WTC11 (cell line): ENCODE measurements at regions not wholly inside any gene's neighbourhood (a gene's known extent, or its start where the extent isn't known, plus 50 kb on each side); places are given as distances from the start of the nearest gene placed in this dataset.

ENCODE experiments used
- ATAC-seq: fragments of 200-7000 bp; cut with Tn5 transposase; 2 replicates; pipeline ENCODE4 v1.10.0; 2021; ENCODE audit warnings: mild to moderate bottlenecking, moderate library complexity
- CTCF ChIA-PET: fragments of 300-600 bp; sonication (Branson Sonifier 250); formaldehyde crosslinking; loops from one replicate; lab custom pipeline; 2021; ENCODE audit warnings: antibody characterized with exemption; lab: Charles Lee
- POLR2A ChIA-PET: fragments of 350-600 bp; sonication (Branson Sonifier 250); formaldehyde crosslinking; loops from one replicate; lab custom pipeline; 2021; ENCODE audit warnings: antibody characterized with exemption; lab: Charles Lee
- DNase-seq: peaks from one replicate; pipeline ENCODE4 v3.0.0; 2021; ENCODE audit warnings: low spot score
- H3K27ac Mint-ChIP-seq: 2 replicates; pipeline ENCODE4 v1.8.0; 2021; ENCODE audit warnings: mixed read lengths
- H3K27me3 Mint-ChIP-seq: 2 replicates; pipeline ENCODE4 v1.8.0; 2021; ENCODE audit warnings: low read depth, mild to moderate bottlenecking, moderate library complexity, mixed read lengths
- H3K36me3 Mint-ChIP-seq: 2 replicates; pipeline ENCODE4 v1.8.0; 2021; ENCODE audit warnings: mixed read lengths
- H3K4me1 Mint-ChIP-seq: 2 replicates; pipeline ENCODE4 v1.8.0; 2022; ENCODE audit warnings: mixed read lengths
- H3K4me3 Mint-ChIP-seq: 2 replicates; pipeline ENCODE4 v1.8.0; 2021; ENCODE audit warnings: mild to moderate bottlenecking, moderate library complexity, mixed read lengths
- H3K9me3 Mint-ChIP-seq: 2 replicates; pipeline ENCODE4 v1.8.0; 2021; ENCODE audit warnings: mixed read lengths
- AR ChIP-seq: fragments of 250-450 bp; sonication (Bioruptor Pico); IDR thresholded peaks from 2 replicates; pipeline ENCODE4 v1.9.0; 2021; ENCODE audit warnings: mild to moderate bottlenecking
- E2F1 ChIP-seq: sonication (generic); formaldehyde crosslinking; IDR thresholded peaks from 2 replicates; pipeline ENCODE4 v1.8.0; 2022; ENCODE audit warnings: mild to moderate bottlenecking, missing genetic modification reagents
- E2F5 ChIP-seq: sonication (generic); formaldehyde crosslinking; IDR thresholded peaks from 2 replicates; pipeline ENCODE4 v1.8.1; 2022; ENCODE audit warnings: mild to moderate bottlenecking, moderate library complexity, missing genetic modification reagents
- ELF4 ChIP-seq: sonication (generic); formaldehyde crosslinking; IDR thresholded peaks from 2 replicates; pipeline ENCODE4 v1.8.1; 2022; ENCODE audit warnings: low read depth, mild to moderate bottlenecking, moderate library complexity, missing genetic modification reagents
- EMX1 ChIP-seq: fragments of 250-450 bp; sonication (Bioruptor Pico); IDR thresholded peaks from 2 replicates; pipeline ENCODE4 v1.8.0; 2021; ENCODE audit warnings: mild to moderate bottlenecking
- FOXJ3 ChIP-seq: sonication (generic); formaldehyde crosslinking; IDR thresholded peaks from 2 replicates; pipeline ENCODE4 v1.9.0; 2021; ENCODE audit warnings: missing genetic modification reagents, mild to moderate bottlenecking, borderline replicate concordance
- HMGA2 ChIP-seq: fragments of 250-450 bp; sonication (Bioruptor Pico); IDR thresholded peaks from 2 replicates; pipeline ENCODE4 v1.4.0; 2021; ENCODE audit warnings: mild to moderate bottlenecking, moderate library complexity
- JUN ChIP-seq: sonication (generic); formaldehyde crosslinking; IDR thresholded peaks from 2 replicates; pipeline ENCODE4 v1.8.0; 2023; ENCODE audit warnings: mild to moderate bottlenecking, missing genetic modification reagents
- MXD4 ChIP-seq: fragments of 250-450 bp; sonication (Bioruptor Pico); IDR thresholded peaks from 2 replicates; pipeline ENCODE4 v1.8.0; 2021; ENCODE audit warnings: mild to moderate bottlenecking, moderate library complexity, borderline replicate concordance
- NR1H2 ChIP-seq: sonication (generic); formaldehyde crosslinking; IDR thresholded peaks from 2 replicates; pipeline ENCODE4 v1.9.0; 2021; ENCODE audit warnings: mild to moderate bottlenecking, moderate library complexity, missing genetic modification reagents
- NR3C1 ChIP-seq: sonication (generic); formaldehyde crosslinking; conservative IDR thresholded peaks from 2 replicates; pipeline ENCODE4 v1.8.1; 2023; ENCODE audit warnings: low read depth, mild to moderate bottlenecking, missing genetic modification reagents
- TCF7 ChIP-seq: sonication (generic); formaldehyde crosslinking; IDR thresholded peaks from 2 replicates; pipeline ENCODE4 v1.8.0; 2022; ENCODE audit warnings: mild to moderate bottlenecking, low read depth, missing genetic modification reagents, moderate library complexity
- TP53 ChIP-seq: sonication (generic); formaldehyde crosslinking; IDR thresholded peaks from 2 replicates; pipeline ENCODE4 v1.8.1; 2023; ENCODE audit warnings: mild to moderate bottlenecking, missing genetic modification reagents
- USF1 ChIP-seq: sonication (generic); formaldehyde crosslinking; IDR thresholded peaks from 2 replicates; pipeline ENCODE4 v1.8.0; 2022; ENCODE audit warnings: mild to moderate bottlenecking, missing genetic modification reagents
- USF2 ChIP-seq: sonication (generic); formaldehyde crosslinking; IDR thresholded peaks from 2 replicates; pipeline ENCODE4 v1.8.1; 2023; ENCODE audit warnings: mild to moderate bottlenecking, missing genetic modification reagents, moderate library complexity
- TF ChIP-seq, protein P1 (sequence below): sonication (generic); formaldehyde crosslinking; IDR thresholded peaks from 2 replicates; pipeline ENCODE4 v1.8.1; 2022; ENCODE audit warnings: missing genetic modification reagents, borderline replicate concordance
- TF ChIP-seq, protein P2 (sequence below): fragments of 250-450 bp; sonication (Bioruptor Pico); IDR thresholded peaks from 2 replicates; pipeline ENCODE4 v1.9.0; 2021; ENCODE audit warnings: mild to moderate bottlenecking
- TF ChIP-seq, protein P3 (sequence below): sonication (generic); formaldehyde crosslinking; IDR thresholded peaks from 2 replicates; pipeline ENCODE4 v1.8.0; 2022; ENCODE audit warnings: missing genetic modification reagents
- TF ChIP-seq, protein P4 (sequence below): fragments of 250-450 bp; sonication (Bioruptor Pico); IDR thresholded peaks from 2 replicates; pipeline ENCODE4 v1.9.0; 2021; ENCODE audit warnings: mild to moderate bottlenecking, borderline replicate concordance
- TF ChIP-seq, protein P5 (sequence below): fragments of 250-450 bp; sonication (Bioruptor Pico); IDR thresholded peaks from 2 replicates; pipeline ENCODE4 v2.1.2; 2022; ENCODE audit warnings: mild to moderate bottlenecking, moderate library complexity

DNA sequence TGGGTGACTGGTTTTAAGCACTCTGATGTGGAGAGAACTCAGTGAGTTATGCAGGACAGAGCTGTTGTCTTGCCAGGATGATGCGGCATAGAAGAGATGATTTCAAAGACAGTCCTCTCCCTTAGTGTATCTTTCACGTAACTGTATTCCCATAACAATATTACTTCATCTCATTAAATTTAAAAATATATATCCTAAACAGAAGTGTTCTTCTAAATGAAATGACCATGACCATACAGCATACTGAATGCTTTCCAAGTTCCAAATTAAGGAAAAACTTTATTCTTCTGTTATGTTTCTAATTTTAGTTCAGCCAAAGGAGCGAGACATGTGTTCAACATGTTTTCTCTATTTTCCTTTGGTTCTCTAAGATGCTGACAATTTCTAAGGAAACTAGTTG, 600.1 kb upstream of the FSHR start:
- ATAC-seq (no peak), DNase-seq (no peak)
- H3K27me3 Mint-ChIP-seq = no peaks in the 10 kb centered on the region
- TF ChIP-seq EMX1 (CRISPR knock-in tag) (no peak), JUN (CRISPR knock-in tag) (no peak), TCF7 (no peak), ELF4 (CRISPR knock-in tag) (no peak), NR3C1 (no peak), HMGA2 (CRISPR knock-in tag) (no peak), MXD4 (CRISPR knock-in tag) (no peak), TP53 (CRISPR knock-in tag) (no peak), USF1 (CRISPR knock-in tag) (no peak), NR1H2 (CRISPR knock-in tag) (no peak), AR (no peak), E2F5 (CRISPR knock-in tag) (no peak), FOXJ3 (no peak), USF2 (CRISPR knock-in tag) (no peak), E2F1 (CRISPR knock-in tag) (no peak)
- TF ChIP-seq, protein P1, sequence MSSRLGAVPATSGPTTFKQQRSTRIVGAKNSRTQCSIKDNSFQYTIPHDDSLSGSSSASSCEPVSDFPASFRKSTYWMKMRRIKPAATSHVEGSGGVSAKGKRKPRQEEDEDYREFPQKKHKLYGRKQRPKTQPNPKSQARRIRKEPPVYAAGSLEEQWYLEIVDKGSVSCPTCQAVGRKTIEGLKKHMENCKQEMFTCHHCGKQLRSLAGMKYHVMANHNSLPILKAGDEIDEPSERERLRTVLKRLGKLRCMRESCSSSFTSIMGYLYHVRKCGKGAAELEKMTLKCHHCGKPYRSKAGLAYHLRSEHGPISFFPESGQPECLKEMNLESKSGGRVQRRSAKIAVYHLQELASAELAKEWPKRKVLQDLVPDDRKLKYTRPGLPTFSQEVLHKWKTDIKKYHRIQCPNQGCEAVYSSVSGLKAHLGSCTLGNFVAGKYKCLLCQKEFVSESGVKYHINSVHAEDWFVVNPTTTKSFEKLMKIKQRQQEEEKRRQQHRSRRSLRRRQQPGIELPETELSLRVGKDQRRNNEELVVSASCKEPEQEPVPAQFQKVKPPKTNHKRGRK (CRISPR knock-in tag) = no peak
- TF ChIP-seq, protein P2, sequence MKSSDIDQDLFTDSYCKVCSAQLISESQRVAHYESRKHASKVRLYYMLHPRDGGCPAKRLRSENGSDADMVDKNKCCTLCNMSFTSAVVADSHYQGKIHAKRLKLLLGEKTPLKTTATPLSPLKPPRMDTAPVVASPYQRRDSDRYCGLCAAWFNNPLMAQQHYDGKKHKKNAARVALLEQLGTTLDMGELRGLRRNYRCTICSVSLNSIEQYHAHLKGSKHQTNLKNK (CRISPR knock-in tag) = no peak
- TF ChIP-seq, protein P3, sequence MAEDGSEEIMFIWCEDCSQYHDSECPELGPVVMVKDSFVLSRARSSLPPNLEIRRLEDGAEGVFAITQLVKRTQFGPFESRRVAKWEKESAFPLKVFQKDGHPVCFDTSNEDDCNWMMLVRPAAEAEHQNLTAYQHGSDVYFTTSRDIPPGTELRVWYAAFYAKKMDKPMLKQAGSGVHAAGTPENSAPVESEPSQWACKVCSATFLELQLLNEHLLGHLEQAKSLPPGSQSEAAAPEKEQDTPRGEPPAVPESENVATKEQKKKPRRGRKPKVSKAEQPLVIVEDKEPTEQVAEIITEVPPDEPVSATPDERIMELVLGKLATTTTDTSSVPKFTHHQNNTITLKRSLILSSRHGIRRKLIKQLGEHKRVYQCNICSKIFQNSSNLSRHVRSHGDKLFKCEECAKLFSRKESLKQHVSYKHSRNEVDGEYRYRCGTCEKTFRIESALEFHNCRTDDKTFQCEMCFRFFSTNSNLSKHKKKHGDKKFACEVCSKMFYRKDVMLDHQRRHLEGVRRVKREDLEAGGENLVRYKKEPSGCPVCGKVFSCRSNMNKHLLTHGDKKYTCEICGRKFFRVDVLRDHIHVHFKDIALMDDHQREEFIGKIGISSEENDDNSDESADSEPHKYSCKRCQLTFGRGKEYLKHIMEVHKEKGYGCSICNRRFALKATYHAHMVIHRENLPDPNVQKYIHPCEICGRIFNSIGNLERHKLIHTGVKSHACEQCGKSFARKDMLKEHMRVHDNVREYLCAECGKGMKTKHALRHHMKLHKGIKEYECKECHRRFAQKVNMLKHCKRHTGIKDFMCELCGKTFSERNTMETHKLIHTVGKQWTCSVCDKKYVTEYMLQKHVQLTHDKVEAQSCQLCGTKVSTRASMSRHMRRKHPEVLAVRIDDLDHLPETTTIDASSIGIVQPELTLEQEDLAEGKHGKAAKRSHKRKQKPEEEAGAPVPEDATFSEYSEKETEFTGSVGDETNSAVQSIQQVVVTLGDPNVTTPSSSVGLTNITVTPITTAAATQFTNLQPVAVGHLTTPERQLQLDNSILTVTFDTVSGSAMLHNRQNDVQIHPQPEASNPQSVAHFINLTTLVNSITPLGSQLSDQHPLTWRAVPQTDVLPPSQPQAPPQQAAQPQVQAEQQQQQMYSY = no peak
- TF ChIP-seq, protein P4, sequence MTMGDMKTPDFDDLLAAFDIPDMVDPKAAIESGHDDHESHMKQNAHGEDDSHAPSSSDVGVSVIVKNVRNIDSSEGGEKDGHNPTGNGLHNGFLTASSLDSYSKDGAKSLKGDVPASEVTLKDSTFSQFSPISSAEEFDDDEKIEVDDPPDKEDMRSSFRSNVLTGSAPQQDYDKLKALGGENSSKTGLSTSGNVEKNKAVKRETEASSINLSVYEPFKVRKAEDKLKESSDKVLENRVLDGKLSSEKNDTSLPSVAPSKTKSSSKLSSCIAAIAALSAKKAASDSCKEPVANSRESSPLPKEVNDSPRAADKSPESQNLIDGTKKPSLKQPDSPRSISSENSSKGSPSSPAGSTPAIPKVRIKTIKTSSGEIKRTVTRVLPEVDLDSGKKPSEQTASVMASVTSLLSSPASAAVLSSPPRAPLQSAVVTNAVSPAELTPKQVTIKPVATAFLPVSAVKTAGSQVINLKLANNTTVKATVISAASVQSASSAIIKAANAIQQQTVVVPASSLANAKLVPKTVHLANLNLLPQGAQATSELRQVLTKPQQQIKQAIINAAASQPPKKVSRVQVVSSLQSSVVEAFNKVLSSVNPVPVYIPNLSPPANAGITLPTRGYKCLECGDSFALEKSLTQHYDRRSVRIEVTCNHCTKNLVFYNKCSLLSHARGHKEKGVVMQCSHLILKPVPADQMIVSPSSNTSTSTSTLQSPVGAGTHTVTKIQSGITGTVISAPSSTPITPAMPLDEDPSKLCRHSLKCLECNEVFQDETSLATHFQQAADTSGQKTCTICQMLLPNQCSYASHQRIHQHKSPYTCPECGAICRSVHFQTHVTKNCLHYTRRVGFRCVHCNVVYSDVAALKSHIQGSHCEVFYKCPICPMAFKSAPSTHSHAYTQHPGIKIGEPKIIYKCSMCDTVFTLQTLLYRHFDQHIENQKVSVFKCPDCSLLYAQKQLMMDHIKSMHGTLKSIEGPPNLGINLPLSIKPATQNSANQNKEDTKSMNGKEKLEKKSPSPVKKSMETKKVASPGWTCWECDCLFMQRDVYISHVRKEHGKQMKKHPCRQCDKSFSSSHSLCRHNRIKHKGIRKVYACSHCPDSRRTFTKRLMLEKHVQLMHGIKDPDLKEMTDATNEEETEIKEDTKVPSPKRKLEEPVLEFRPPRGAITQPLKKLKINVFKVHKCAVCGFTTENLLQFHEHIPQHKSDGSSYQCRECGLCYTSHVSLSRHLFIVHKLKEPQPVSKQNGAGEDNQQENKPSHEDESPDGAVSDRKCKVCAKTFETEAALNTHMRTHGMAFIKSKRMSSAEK (CRISPR knock-in tag) = no peak
- TF ChIP-seq, protein P5, sequence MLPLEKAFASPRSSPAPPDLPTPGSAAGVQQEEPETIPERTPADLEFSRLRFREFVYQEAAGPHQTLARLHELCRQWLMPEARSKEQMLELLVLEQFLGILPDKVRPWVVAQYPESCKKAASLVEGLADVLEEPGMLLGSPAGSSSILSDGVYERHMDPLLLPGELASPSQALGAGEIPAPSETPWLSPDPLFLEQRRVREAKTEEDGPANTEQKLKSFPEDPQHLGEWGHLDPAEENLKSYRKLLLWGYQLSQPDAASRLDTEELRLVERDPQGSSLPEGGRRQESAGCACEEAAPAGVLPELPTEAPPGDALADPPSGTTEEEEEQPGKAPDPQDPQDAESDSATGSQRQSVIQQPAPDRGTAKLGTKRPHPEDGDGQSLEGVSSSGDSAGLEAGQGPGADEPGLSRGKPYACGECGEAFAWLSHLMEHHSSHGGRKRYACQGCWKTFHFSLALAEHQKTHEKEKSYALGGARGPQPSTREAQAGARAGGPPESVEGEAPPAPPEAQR (CRISPR knock-in tag) = no peak
- no peaks in the 10 kb centered on the region for H3K9me3 Mint-ChIP-seq
- no peak overlapping the region for H3K27ac Mint-ChIP-seq
- POLR2A ChIA-PET = no interaction called here
- H3K36me3 Mint-ChIP-seq = no peaks in the 10 kb centered on the region
- no peaks in the 10 kb centered on the region for H3K4me1 Mint-ChIP-seq
- CTCF ChIA-PET = no interaction called here
- H3K4me3 Mint-ChIP-seq = no peak overlapping the region
